ENCODE measurements at regions not wholly inside any gene's neighbourhood (a gene's known extent, or its start where the extent isn't known, plus 50 kb on each side); places are given as distances from the start of the nearest gene placed in this dataset.

- no peak for DNase-seq (ENCODE audit: extremely low read depth in 1 of 2, low read depth in 1 of 2)
Measured at GRCh38 chr3:103705641-103706040, 1270.8 kb downstream of the ZPLD1 start.

DNA sequence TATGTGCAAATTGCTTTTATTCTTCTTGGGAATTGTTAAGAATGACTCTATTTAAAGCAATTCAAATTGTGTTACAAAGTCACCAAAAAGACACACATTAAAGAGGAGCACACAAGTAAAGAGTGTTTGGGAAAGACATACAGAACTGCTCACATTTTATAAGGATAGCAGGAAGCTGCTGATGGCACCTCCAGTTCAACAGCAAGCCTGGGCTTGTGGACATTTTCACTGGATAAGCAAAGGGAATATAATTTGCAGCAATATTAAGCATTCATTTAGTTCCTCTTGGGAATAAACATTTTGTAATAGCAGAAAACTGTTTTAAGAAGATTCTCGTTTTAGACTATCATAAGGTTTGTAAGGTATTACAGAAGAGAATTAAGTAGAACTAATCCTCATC is 1271.9 kb downstream of the ZPLD1 start:
- DNase-seq (ENCODE audit: extremely low read depth in 1 of 2, low read depth in 1 of 2): no peak

- DNase-seq (ENCODE audit: extremely low read depth in 1 of 2, low read depth in 1 of 2): no peak
Measured at GRCh38 chr3:103711670-103712069, 1276.9 kb downstream of the ZPLD1 start.

- no peak for DNase-seq (ENCODE audit: extremely low read depth in 1 of 2, low read depth in 1 of 2)
Measured at GRCh38 chr3:103712320-103713008, 1277.6 kb downstream of the ZPLD1 start.

DNA sequence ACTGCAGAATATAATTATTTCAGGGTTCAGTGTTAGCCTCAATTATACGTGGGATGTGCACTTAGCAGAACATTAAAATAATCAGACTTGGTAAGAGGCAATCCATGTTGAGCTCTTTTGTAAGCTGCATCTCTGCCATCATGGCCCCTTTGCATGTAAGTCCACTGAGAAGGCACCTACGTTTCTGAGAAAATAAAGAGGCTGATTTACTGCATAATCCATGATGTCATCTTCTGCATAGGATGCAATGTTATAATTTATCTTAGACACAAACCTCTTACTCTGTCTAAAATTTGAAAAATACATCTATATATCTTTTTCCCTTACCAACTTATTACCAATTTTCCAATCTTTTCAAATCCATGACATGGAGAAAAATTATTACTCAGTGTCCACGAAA is 1294.7 kb downstream of the ZPLD1 start:
- DNase-seq (ENCODE audit: extremely low read depth in 1 of 2, low read depth in 1 of 2): no peak

GRCh38 chr3:103730744-103731143 is 1295.9 kb downstream of the ZPLD1 start:
- no peak for DNase-seq (ENCODE audit: extremely low read depth in 1 of 2, low read depth in 1 of 2)

DNA sequence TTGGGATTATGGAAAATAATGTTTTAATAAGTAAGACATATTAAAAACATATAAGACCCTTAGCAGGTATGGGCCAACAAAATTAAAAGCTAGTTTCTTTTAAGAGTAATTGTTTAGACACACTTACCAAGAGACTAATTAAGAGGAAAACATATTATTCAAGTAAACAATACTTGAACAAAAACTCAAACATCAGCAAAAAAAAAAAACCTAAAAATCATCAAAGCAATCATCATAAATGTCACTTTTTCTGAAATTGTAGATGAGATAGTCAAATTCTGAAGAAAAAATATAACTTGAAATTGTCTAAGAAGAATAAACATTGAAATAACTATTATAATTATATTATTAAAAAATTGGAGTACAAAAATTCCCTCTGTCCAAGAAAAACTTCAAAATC is 1318.2 kb downstream of the ZPLD1 start:
- no peak for DNase-seq (ENCODE audit: extremely low read depth in 1 of 2, low read depth in 1 of 2)

- no peak for DNase-seq (ENCODE audit: extremely low read depth in 1 of 2, low read depth in 1 of 2)
Measured at GRCh38 chr3:103767635-103768034, 1332.8 kb downstream of the ZPLD1 start.

- no peak for DNase-seq (ENCODE audit: extremely low read depth in 1 of 2, low read depth in 1 of 2)
Measured at GRCh38 chr3:103785017-103785416, 1350.2 kb downstream of the ZPLD1 start.

GRCh38 chr3:103785537-103785936 is 1350.7 kb downstream of the ZPLD1 start:
- DNase-seq (ENCODE audit: extremely low read depth in 1 of 2, low read depth in 1 of 2): no peak

GRCh38 chr3:103786296-103786695 is 1351.5 kb downstream of the ZPLD1 start:
- DNase-seq (ENCODE audit: extremely low read depth in 1 of 2, low read depth in 1 of 2): no peak

- no peak for DNase-seq (ENCODE audit: extremely low read depth in 1 of 2, low read depth in 1 of 2)
Measured at GRCh38 chr3:103787164-103787871, 1352.5 kb downstream of the ZPLD1 start.

DNA sequence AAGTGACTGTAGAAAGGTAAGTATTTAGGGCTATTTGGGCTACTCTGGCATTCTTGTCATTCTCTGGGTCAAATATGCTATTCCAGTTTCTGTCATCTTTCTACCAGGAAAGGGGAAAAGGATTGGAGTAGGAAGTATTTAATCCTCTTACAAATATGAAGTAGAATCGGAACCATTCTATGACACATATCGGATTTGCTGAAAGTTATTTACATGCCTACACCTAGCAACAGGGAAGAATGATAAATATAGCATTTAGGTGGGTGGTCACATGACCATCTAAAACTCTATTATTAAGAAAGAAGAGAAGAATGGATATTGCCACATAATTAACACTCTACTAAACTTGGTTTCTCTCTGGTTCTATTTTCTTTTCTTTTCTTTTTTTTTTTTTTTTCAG is 1353.1 kb downstream of the ZPLD1 start:
- no peak for DNase-seq (ENCODE audit: extremely low read depth in 1 of 2, low read depth in 1 of 2)

DNA sequence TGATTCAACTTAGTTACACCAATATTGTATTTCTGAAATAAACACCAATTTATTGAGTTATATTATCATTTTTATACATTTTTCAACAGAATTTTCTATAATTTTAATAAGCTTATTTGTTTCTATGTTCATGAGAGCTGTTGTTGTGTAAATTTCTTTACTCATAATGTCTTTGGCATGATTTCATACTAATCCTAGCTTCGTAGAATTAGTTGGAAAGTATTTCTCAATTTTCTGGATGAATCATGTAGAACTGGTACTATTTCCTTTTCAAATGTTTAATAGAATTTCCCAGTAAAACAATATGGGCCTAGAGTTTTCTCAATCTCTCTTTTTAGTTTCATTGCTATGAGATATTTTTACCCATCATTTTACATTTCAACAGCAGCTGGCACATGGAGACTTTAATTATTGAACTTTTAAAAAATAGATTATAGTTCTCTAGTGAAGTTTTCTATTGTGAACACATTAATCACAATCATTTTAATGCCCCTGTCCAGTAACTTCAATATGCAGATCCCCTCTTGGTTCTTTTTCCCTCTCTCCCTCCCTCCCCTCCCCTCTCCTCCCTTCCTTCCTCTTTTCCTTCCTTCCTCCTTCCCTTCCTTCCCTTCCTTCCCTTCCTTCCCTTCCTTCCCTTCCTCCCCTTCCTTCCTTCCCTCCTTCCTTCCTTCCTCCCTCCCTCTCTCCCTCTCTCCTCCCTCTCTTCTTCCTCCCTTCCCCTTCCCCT is 1357.1 kb downstream of the ZPLD1 start:
- no peak for DNase-seq (ENCODE audit: extremely low read depth in 1 of 2, low read depth in 1 of 2)

GRCh38 chr3:103794656-103795055 is 1359.8 kb downstream of the ZPLD1 start:
- DNase-seq (ENCODE audit: extremely low read depth in 1 of 2, low read depth in 1 of 2): no peak

DNA sequence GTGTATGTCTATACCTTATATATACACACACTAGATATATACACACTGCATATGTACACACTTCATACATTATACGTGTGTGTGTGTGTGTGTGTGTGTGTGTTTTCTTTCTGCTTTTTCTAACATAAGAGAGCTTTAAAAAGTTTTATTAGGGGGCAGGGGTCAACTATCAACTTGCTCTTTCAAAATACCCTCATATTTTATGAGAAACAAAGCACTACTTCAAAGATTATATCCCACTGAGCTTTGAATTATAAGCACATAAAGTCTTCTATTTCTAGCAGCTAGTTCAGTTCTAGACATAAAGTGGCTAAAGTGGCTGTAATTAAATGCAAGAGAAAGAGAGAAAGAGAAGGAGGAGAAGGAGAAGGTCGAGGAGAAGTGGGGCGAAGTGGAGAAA is 1361.3 kb downstream of the ZPLD1 start:
- DNase-seq (ENCODE audit: extremely low read depth in 1 of 2, low read depth in 1 of 2): no peak

DNA sequence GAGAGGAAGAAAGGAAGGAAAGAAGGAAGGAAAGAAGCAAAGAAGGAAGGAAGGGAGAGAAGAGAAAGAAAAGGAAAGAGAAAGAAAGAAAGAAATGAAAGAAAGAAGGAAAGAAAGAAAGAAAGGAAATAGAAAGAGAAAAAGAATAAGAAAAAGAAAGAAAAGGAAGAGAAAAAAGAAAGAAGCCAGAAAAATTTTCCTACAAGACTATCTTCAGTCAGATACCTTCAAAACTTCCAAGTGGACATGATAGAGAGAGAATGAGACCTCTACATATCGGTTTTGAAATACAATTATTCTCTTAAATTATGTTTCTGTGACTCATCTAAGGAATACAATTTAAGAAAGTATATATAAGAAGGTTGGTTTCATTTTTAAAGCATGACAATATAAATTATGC is 1369.0 kb downstream of the ZPLD1 start:
- no peak for DNase-seq (ENCODE audit: extremely low read depth in 1 of 2, low read depth in 1 of 2)

DNA sequence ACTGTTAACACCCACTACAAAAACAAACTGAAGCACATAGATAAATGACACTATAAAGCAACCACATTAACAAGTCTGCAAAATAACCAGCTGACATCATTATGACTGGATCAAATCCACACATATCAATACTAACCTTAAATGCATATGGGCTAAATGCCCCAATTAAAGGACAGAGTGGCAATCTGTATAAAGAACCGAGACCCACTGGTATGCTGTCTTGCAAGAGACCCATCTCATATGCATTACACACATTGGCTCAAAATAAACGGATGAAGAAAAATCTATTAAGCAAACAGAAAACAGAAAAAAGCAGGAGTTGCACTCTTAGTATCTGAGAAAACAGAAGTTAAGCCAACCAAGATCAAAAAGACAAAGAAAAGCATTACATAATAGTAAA is 1375.4 kb downstream of the ZPLD1 start:
- DNase-seq (ENCODE audit: extremely low read depth in 1 of 2, low read depth in 1 of 2): no peak

GRCh38 chr3:103813955-103814354 is 1379.1 kb downstream of the ZPLD1 start:
- no peak for DNase-seq (ENCODE audit: extremely low read depth in 1 of 2, low read depth in 1 of 2)

GRCh38 chr3:103818398-103818797 is 1383.6 kb downstream of the ZPLD1 start:
- DNase-seq (ENCODE audit: extremely low read depth in 1 of 2, low read depth in 1 of 2): no peak

DNA sequence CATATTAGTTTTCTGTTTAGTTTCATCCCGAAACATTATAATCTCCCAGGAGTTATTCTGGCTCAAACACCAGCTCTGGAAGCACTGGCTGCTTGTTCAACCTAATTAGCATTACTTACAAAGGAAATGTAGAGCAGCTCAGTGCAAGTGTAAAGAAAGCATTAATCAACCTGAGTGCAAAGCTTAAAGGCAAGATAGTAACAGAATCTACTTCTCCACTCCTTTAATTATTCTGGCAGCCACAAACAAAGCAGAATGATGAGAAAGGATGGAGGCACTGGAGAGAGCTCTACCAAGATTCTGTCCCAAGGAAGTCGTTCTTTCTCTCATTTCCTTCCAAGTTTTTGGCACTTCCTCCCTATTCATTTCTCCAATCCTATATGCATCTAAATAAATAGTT is 1384.0 kb downstream of the ZPLD1 start:
- no peak for DNase-seq (ENCODE audit: extremely low read depth in 1 of 2, low read depth in 1 of 2)

DNA sequence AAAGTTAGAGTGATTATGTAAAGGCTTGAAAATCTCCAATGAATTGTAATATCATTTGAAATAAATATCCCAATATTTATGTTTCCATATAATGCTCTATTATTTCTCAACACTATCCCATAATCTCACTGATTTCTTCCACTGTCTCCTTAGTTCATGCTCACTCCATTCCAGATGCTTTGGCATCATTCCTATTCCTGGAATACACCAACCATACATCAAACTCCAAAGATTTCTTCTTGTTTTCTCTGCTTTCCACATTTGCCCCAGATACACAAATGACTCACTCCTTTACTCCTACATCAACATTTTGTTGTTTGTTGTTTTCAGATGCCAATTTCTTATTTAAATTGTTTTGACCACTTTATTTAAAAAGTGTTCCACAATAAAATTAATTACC is 1390.8 kb downstream of the ZPLD1 start:
- no peak for DNase-seq (ENCODE audit: extremely low read depth in 1 of 2, low read depth in 1 of 2)
